ENCODE measurements at regions not wholly inside any gene's neighbourhood (a gene's known extent, or its start where the extent isn't known, plus 50 kb on each side); places are given as distances from the start of the nearest gene placed in this dataset.
"Not testable (repeated sequence)": the region's sequence is repeated elsewhere in the genome, so short reads cannot be mapped to it uniquely, and the experiment has no call there.

DNA sequence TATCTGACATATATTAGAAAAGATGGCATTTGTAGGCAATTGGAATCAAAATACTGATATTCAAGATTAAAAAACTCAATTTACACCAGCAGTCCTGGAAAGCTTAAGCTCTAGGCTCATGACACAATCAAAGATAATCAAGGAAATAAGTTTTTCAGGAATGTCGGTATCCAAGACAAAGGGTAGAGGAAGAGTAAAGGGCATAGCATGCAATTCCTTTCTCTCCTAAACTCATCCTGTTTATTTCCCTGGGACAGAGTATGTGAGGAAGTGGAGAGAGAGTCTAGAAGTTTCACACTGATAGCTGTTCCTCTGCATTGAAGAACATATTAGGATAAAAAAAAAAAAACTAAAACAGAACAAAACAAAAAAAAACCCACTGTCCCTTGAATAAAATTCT is 2452.1 kb downstream of the PCDH9 start:
- DNase-seq (ENCODE audit: low spot score) = no peak

DNA sequence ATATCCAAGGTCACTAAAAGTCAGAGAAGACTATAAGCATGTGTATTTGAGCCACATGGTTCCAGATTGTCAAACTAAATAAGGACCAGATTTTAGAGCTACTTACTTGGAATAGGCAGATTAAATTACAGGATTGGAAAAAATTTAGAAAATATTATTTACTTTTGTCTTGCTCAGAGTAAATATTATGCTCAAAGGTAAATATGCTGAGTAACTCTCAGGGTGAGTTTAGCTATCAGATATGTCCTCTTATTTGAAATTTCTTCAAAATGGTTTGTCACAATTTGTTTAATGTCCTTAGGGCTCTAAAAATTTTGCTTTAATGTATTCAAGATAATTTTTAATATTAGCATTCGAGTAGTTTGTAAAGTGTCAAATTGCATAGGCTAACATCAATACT is 2455.2 kb downstream of the PCDH9 start:
- no peak for DNase-seq (ENCODE audit: low spot score)

DNA sequence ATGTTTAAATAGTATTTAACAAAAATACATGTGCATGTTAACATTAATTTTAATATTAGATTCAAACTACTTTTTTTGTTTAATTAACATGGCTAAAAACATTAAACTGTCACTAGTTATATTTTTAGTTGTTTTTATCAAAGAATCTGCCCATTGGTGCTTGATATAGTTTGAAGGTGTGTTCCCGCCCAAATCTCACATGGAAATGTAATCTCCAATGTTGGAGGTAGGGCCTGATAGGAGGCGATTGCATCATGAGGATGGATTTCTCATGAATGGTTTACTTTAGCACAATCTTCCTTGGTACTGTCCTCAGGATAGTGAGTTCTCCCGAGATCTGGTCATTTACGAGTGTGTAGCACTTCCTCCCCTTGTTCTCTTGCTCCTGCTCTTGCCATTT is 2459.4 kb downstream of the PCDH9 start:
- DNase-seq (ENCODE audit: low spot score) = no peak

GRCh38 chr13:64767054-64767453 is 2463.1 kb downstream of the PCDH9 start:
- no peak for DNase-seq (ENCODE audit: low spot score)

DNA sequence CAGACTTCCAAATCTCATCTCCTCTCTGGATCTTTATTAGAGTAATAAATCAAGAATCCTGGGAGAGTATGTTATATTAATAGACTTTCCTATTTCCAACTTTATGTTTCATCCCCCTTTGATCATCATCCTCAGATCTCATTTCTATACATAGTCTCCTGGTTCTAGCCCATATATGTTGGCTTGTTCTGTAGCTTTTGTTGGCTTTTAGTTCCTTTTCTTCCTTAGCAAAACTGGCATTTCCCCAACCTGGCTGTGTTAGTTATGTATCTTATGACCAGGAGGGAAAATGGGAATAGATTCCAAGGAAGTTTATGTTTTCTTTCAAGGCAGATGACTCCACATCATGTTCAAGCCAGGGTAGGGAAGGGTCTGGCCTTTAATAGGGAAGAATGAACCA is 2464.5 kb downstream of the PCDH9 start:
- DNase-seq (ENCODE audit: low spot score) = no peak

GRCh38 chr13:64758521-64759244 is 2471.5 kb downstream of the PCDH9 start:
- DNase-seq (ENCODE audit: low spot score) = no peak

DNA sequence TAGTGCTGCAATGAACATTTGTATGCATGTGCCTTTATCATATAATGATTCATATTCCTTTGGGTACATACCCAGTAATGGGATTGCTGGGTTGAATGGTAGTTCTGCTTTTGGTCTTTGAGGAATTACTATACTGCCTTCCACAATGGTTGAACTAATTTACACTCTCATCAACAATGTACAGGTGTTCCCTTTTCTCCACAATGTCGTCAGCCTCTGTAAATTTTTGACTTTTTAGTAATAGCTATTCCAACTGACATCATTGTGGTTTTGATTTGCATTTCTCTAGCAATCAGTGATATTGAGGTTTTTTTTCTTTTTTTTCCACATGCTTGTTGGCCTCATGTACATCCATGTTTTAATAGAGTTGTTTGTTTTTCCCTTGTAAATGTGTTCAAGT is 2473.5 kb downstream of the PCDH9 start:
- no peak for DNase-seq (ENCODE audit: low spot score)

DNA sequence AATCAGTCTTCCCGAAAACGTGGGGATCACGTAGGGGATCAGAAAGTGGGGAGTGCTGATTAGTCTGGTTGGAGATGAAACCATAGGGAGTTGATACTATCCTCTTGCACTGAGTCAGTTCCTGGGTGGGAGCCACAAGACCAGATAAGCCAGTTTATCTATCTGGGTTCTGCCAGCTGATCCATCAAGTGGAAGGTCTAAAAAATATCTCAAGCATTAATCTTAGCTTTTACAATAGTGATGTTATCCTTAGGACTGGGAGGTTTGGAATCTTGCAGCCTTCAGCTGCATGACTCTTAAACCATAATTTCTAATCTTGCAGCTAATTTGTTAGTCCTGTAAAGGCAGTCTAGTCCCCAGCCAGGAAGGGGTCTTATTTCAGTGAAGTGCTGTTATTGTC is 2474.2 kb downstream of the PCDH9 start:
- no peak for DNase-seq (ENCODE audit: low spot score)

DNA sequence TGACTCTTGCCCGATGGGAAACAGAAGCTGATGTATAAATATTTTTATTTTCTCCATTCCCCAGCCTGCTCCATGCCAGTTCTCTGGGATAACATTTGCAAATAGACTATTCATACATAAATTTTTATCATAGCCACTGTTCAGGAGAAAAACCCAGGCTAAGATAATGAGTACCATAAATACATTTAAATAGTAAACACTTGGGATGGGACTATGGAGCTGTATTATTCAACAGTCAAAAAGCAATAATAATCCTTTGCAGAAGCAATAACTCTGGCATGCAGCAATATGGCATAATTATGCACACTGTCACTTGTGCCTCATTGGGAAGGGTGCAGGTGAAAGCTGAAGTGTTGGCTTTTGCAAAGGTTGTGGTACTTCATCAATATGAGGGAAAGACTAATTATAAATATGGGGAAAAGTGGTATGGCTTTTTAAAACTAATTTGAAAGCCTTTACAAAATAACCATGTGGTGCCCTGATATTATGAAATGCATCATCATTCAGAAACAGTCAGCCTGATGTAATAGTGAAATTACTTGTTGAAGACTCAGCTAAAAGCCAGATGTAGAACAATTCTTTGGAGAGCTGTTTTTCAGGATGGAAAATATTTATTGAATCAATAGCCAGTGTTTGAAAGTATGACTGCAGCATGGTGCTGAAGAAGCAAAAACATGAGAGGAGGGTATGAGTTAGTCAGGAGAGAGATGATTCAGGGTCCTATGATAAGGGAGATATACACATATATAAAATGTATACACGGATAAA is 2476.7 kb downstream of the PCDH9 start:
- no peak for DNase-seq (ENCODE audit: low spot score)

GRCh38 chr13:64749301-64749700 is 2480.8 kb downstream of the PCDH9 start:
- no peak for DNase-seq (ENCODE audit: low spot score)

DNA sequence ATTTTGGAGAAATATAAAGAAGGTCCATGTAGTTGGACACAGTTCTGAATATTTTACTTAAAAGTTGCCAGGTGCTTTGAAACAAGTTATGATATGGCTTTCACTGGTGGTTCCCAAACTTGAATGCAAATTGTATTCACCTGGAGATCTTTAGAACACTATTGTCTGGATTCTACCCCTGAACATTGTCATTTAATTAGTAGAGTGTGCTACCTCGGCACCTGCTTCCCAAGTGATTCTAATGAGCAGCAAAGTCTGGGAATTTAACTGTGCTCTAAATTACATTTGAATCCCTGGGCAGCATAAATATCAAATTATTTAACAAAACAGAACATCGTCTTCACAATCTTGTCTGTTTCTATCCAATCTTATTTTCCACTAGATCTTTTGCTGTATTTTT is 2483.3 kb downstream of the PCDH9 start:
- no peak for DNase-seq (ENCODE audit: low spot score)

GRCh38 chr13:64740493-64740892 is 2489.6 kb downstream of the PCDH9 start:
- DNase-seq (ENCODE audit: low spot score) = no peak

GRCh38 chr13:64725492-64725891 is 2504.6 kb downstream of the PCDH9 start:
- no peak for DNase-seq (ENCODE audit: low spot score)

DNA sequence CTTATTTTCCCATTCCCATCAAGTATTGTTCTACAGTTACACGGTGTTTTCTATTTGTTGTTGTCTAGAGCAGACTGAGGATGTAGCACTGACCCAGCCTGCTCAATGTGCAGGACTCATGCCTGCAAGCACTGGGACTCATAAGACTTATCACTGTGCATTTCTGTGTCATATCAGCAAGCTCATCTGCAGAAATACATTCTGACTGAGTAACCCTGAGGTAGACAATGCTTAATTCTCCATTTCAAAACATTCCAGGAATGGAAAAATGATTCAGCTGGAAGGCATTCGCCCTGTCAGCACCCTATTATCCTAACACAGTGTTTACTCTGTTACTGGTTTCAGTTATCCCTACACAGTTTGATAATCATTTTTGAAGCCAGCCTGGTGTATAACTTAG is 2506.4 kb downstream of the PCDH9 start:
- DNase-seq (ENCODE audit: low spot score) = no peak

GRCh38 chr13:64718116-64718515 is 2512.0 kb downstream of the PCDH9 start:
- DNase-seq (ENCODE audit: low spot score) = no peak

DNA sequence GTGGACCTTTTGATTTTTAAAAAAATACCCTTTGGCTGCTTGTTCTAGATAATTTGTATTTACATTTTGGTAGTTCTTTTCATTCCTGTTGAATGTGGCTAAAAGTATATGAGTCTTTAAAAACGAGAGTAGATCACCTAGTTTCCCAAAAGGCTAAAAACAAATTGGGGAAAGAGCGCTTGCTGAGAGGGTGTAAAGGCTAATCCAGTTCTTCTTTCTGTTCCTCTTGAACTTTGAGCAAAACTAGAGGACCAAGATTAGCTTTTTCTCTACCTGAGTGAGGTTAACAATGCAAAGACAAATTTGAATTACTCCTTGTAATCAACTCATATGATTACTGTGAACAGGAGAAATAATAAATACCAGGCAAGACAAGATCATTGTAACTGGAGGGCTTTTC is 2513.2 kb downstream of the PCDH9 start:
- DNase-seq (ENCODE audit: low spot score) = no peak

- no peak for DNase-seq (ENCODE audit: low spot score)
Measured at GRCh38 chr13:64709079-64709478, 2521.1 kb downstream of the PCDH9 start.

DNA sequence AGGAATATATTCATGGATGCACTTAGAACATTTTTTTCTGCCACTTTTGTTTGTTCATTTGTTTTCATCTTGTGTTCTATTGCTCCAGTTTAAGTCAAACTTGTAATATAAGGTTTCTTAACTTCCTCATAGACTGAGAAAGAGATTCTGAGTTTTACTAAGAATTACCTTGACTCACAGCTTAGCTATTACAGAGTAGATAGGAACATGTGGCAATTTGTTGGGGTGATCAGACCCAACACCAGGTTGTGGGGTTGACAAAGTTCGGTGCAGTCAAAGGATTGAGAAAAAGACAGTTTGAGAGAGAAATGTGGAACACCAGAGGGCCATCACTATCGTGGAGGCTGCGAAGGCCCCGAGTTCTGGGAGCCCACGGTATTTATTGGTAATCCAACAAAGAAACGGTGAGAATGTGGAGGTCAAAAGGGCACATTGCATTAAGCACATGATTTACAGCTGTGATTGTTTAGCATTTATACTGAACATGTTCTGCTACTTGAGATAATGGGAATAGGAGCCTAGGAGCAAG is 2526.0 kb downstream of the PCDH9 start:
- no peak for DNase-seq (ENCODE audit: low spot score)

DNA sequence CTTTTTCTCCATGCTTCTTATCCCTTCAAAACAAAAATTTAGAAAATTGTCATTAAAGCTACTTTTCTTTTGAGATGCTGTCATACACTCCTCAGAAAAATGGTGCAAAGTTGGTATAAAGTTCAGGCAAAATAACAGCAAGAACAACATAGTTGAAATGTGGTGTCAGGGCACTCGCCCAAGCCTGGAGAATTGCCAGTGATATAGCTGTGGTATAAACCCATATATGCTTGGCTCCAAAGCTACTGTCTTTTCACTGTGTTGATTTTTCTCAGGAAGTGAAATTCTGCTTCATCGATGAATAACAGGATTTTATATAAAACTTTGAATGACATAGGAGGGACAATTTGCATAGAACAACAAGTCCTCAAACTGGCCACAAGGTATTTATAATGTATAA is 2532.9 kb downstream of the PCDH9 start:
- no peak for DNase-seq (ENCODE audit: low spot score)

GRCh38 chr13:64688893-64689677 is 2541.1 kb downstream of the PCDH9 start:
- DNase-seq (ENCODE audit: low spot score) = no peak

DNA sequence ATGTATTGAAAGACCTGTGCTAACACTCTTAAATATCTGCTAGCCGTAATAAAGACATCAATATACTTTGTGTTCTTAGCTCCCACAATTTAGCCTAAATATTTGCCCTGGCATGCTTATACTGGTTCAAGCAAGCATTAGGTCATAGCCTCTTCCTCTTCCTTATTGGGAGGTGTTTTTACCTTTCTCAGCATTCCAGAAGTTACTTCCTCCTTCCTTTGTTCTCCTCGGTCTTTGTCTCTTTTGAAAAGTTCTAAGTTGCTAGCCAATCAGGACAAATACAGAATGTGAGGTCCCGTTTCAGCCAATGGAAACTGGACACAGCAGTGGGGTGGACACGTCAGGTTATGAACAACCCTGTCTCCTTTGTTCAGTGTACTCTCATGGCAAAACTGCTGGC is 2543.6 kb downstream of the PCDH9 start:
- not testable (repeated sequence) for DNase-seq (ENCODE audit: low spot score)

GRCh38 chr13:64684685-64685431 is 2545.3 kb downstream of the PCDH9 start:
- DNase-seq (ENCODE audit: low spot score) = no peak
